ENCODE measurements at regions not wholly inside any gene's neighbourhood (a gene's known extent, or its start where the extent isn't known, plus 50 kb on each side); places are given as distances from the start of the nearest gene placed in this dataset.
A peak's percentile ranks its signal among the peaks of the same experiment; 100 is the strongest.

GRCh38 chr14:27327095-27327494, 729.3 kb upstream of the NOVA1 start:
- no peak for TF ChIP-seq RAD21 (conservative IDR thresholded peaks at IDR 0.05)
- no peak for TF ChIP-seq CTCF (IDR thresholded peaks at IDR 0.05; ENCODE audit: poor library complexity, severe bottlenecking)
- no peak for TF ChIP-seq EZH2 (IDR thresholded peaks at IDR 0.05; ENCODE audit: borderline replicate concordance, insufficient read depth, low read length, poor library complexity, severe bottlenecking)
- peak; percentile 65 for TF ChIP-seq POLR2AphosphoS5 (IDR thresholded peaks at IDR 0.05)
- no peak for TF ChIP-seq SMC3 (conservative IDR thresholded peaks at IDR 0.05; ENCODE audit: poor library complexity)
- TF ChIP-seq TAF1 (IDR thresholded peaks at IDR 0.05; ENCODE audit: low read depth), result no peak
